H9 (cell line): ENCODE measurements at regions not wholly inside any gene's neighbourhood (a gene's known extent, or its start where the extent isn't known, plus 50 kb on each side); places are given as distances from the start of the nearest gene placed in this dataset.

Experiments
- DNase-seq: peaks from one replicate; pipeline ENCODE4 v3.0.0-alpha.2; 2017
- H2AFZ ChIP-seq: one replicate; pipeline ENCODE4 v1.6.1; 2013; ENCODE audit warnings: mild to moderate bottlenecking, low read length, control low read depth, moderate library complexity
- H2AK5ac ChIP-seq: 2 replicates; pipeline ENCODE4 v1.6.1; 2013; ENCODE audit warnings: low read length, control low read depth, mixed read lengths; ENCODE audit not compliant: insufficient read length
- H2BK120ac ChIP-seq: one replicate; pipeline ENCODE4 v1.6.1; 2013; ENCODE audit warnings: low read depth, mild to moderate bottlenecking, low read length, control low read depth, inconsistent platforms; ENCODE audit not compliant: poor library complexity, severe bottlenecking
- H2BK12ac ChIP-seq: 2 replicates; pipeline ENCODE4 v1.6.1; 2013; ENCODE audit warnings: low read length, control low read depth, mixed read lengths, low read depth; ENCODE audit not compliant: insufficient read length
- H2BK15ac ChIP-seq: 2 replicates; pipeline ENCODE4 v1.6.1; 2013; ENCODE audit warnings: low read depth, low read length, control low read depth
- H2BK20ac ChIP-seq: one replicate; pipeline ENCODE4 v1.6.1; 2013; ENCODE audit warnings: low read depth, mild to moderate bottlenecking, low read length, control low read depth, inconsistent platforms; ENCODE audit not compliant: poor library complexity, severe bottlenecking
- H2BK5ac ChIP-seq: 2 replicates; pipeline ENCODE4 v1.6.1; 2013; ENCODE audit warnings: low read length, control low read depth, mixed read lengths; ENCODE audit not compliant: insufficient read length
- H3K14ac ChIP-seq: 2 replicates; pipeline ENCODE4 v1.6.1; 2013; ENCODE audit warnings: low read length, control low read depth; ENCODE audit not compliant: insufficient read depth
- H3K18ac ChIP-seq: 2 replicates; pipeline ENCODE4 v1.6.1; 2013; ENCODE audit warnings: low read depth, mild to moderate bottlenecking, mixed read lengths, low read length, control low read depth; ENCODE audit not compliant: insufficient read length
- H3K23ac ChIP-seq: 2 replicates; pipeline ENCODE4 v1.6.1; 2013; ENCODE audit warnings: low read length, control low read depth, mixed read lengths, low read depth; ENCODE audit not compliant: insufficient read length
- H3K23me2 ChIP-seq: 2 replicates; pipeline ENCODE4 v1.6.1; 2013; ENCODE audit warnings: low read depth, mild to moderate bottlenecking, mixed read lengths, low read length, control low read depth; ENCODE audit not compliant: insufficient read length, poor library complexity, severe bottlenecking
- H3K27ac ChIP-seq: 2 replicates; pipeline ENCODE4 v1.5.1; 2013; ENCODE audit warnings: low read length, control low read depth, mixed read lengths, low read depth; ENCODE audit not compliant: insufficient read length
- H3K27me3 ChIP-seq: 2 replicates; pipeline ENCODE4 v1.6.1; 2013; ENCODE audit warnings: low read length, control low read depth, inconsistent platforms; ENCODE audit not compliant: insufficient read depth
- H3K4ac ChIP-seq: 2 replicates; pipeline ENCODE4 v1.6.1; 2013; ENCODE audit warnings: low read depth, mild to moderate bottlenecking, control low read depth, inconsistent platforms, low read length, moderate library complexity
- H3K4me1 ChIP-seq: 2 replicates; pipeline ENCODE4 v1.6.1; 2013; ENCODE audit warnings: low read length, control low read depth, inconsistent platforms; ENCODE audit not compliant: insufficient read depth
- H3K4me2 ChIP-seq: 2 replicates; pipeline ENCODE4 v1.6.1; 2013; ENCODE audit warnings: low read length, control low read depth, mixed read lengths; ENCODE audit not compliant: insufficient read length, insufficient read depth
- H3K56ac ChIP-seq: 2 replicates; pipeline ENCODE4 v1.6.1; 2013; ENCODE audit warnings: low read depth, mild to moderate bottlenecking, mixed read lengths, low read length, control low read depth; ENCODE audit not compliant: insufficient read length
- H3K79me1 ChIP-seq: 2 replicates; pipeline ENCODE4 v1.6.1; 2013; ENCODE audit warnings: low read depth, mild to moderate bottlenecking, moderate library complexity, low read length, control low read depth, inconsistent platforms; ENCODE audit not compliant: insufficient read depth, poor library complexity, severe bottlenecking
- H3K79me2 ChIP-seq: 2 replicates; pipeline ENCODE4 v1.6.1; 2013; ENCODE audit warnings: low read length, control low read depth, inconsistent platforms; ENCODE audit not compliant: insufficient read depth
- H3K9ac ChIP-seq: 2 replicates; pipeline ENCODE4 v1.6.1; 2013; ENCODE audit warnings: low read length, control low read depth, mixed read lengths; ENCODE audit not compliant: insufficient read length; ENCODE audit errors: extremely low read depth
- H3K9me3 ChIP-seq: one replicate; pipeline ENCODE4 v1.6.1; 2013; ENCODE audit warnings: low read depth, low read length, inconsistent platforms; ENCODE audit not compliant: control insufficient read depth
- H3T11ph ChIP-seq: one replicate; pipeline ENCODE4 v1.6.1; 2013; ENCODE audit warnings: mild to moderate bottlenecking, low read length, control low read depth, inconsistent platforms
- H4K20me1 ChIP-seq: one replicate; pipeline ENCODE4 v1.6.1; 2013; ENCODE audit not compliant: control insufficient read depth, insufficient read length, insufficient read depth
- H4K5ac ChIP-seq: 2 replicates; pipeline ENCODE4 v1.6.1; 2013; ENCODE audit warnings: low read depth, mild to moderate bottlenecking, mixed read lengths, low read length, control low read depth; ENCODE audit not compliant: insufficient read length
- H4K8ac ChIP-seq: replicated peaks from 2 replicates; pipeline ENCODE4 v1.6.1; 2013; ENCODE audit warnings: low read length, control low read depth, mixed read lengths, low read depth; ENCODE audit not compliant: insufficient read length
- H4K91ac ChIP-seq: 2 replicates; pipeline ENCODE4 v1.6.1; 2013; ENCODE audit warnings: low read depth, mild to moderate bottlenecking, moderate library complexity, mixed read lengths, low read length, control low read depth; ENCODE audit not compliant: insufficient read length
- H3K27ac Mint-ChIP-seq, 3 experiments: 2 replicates in 2 of 3; 3 replicates in 1 of 3; pipeline ENCODE4 v1.8.0; 2020 to 2021; ENCODE audit warnings: mixed read lengths in 3 of 3, mild to moderate bottlenecking in 1 of 3, moderate library complexity in 1 of 3
- H3K27me3 Mint-ChIP-seq: 2 replicates; pipeline ENCODE4 v1.8.0; 2021; ENCODE audit warnings: low read depth, mild to moderate bottlenecking, moderate library complexity, mixed read lengths
- H3K36me3 Mint-ChIP-seq, 3 experiments: 2 replicates in 2 of 3; 3 replicates in 1 of 3; pipeline ENCODE4 v1.8.0; 2020 to 2021; ENCODE audit warnings: low read depth in 3 of 3, mixed read lengths in 3 of 3; ENCODE audit not compliant: insufficient read depth in 1 of 3
- H3K4me1 Mint-ChIP-seq, 2 experiments: 2 replicates each; pipeline ENCODE4 v1.8.0; 2020; ENCODE audit warnings: mixed read lengths in 2 of 2
- H3K4me3 Mint-ChIP-seq, 2 experiments: 2 replicates in 1 of 2; 3 replicates in 1 of 2; pipeline ENCODE4 v1.8.0; 2020 to 2021; ENCODE audit warnings: mild to moderate bottlenecking in 2 of 2, mixed read lengths in 2 of 2, moderate library complexity in 1 of 2
- H3K9me3 Mint-ChIP-seq, 2 experiments: 2 replicates in 1 of 2; 3 replicates in 1 of 2; pipeline ENCODE4 v1.8.0; 2020; ENCODE audit warnings: mild to moderate bottlenecking in 2 of 2, mixed read lengths in 2 of 2, moderate library complexity in 1 of 2
- CTCF ChIP-seq: fragments of 200-600 bp; sonication (generic); conservative IDR thresholded peaks from 3 replicates; pipeline ENCODE4 v1.8.0; 2021; ENCODE audit warnings: antibody characterized with exemption, mild to moderate bottlenecking
- WGBS: extraction: QIAGEN DNeasy Blood & Tissue Kit; methylation state at CpG from one replicate; pipeline ENCODE4 v1.1.7; 2013; ENCODE audit warnings: missing lambda C conversion rate, low lambda C conversion rate, mixed read lengths; ENCODE audit not compliant: insufficient read length; ENCODE audit errors: extremely low coverage; 5-methylcytosine and 5-hydroxymethylcytosine counted together

GRCh38 chr5:34447424-34447823, 208.7 kb upstream of the RAI14 start:
- Histone ChIP-seq H3K4ac (no peak overlapping the region), H2BK120ac (no peak overlapping the region), H3K23ac (no peak overlapping the region), H2AK5ac (no peak overlapping the region), H2BK15ac (no peak overlapping the region), H3K4me2 (no peak overlapping the region), H3K27me3 (no peaks in the 10 kb centered on the region), H4K91ac (no peak overlapping the region), H3K23me2 (no peaks in the 10 kb centered on the region), H3K9me3 (no peaks in the 10 kb centered on the region), H3K18ac (no peak overlapping the region), H4K8ac (no peak overlapping the region), H3K56ac (no peak overlapping the region), H2BK12ac (no peak overlapping the region), H2BK5ac (no peak overlapping the region), H3K79me2 (no peaks in the 10 kb centered on the region), H3K79me1 (no peaks in the 10 kb centered on the region), H4K20me1 (no peaks in the 10 kb centered on the region), H3K27ac (no peak overlapping the region), H2AFZ (no peak overlapping the region), H3K4me1 (no peaks in the 10 kb centered on the region), H2BK20ac (no peak overlapping the region), H3K14ac (no peak overlapping the region), H4K5ac (no peak overlapping the region), H3K9ac (no peak overlapping the region), H3T11ph (no peak overlapping the region)
- Mint-ChIP-seq H3K36me3 (peaks cover 0 to 3% (median 3%) of the 10 kb centered on the region in 3 experiments; a peak in 3 of 7 replicates), H3K4me1 (peaks cover 14 to 16% of the 10 kb centered on the region in 2 experiments), H3K4me3 (no peak overlapping the region), H3K27ac (no peak overlapping the region), H3K27me3 (0 out of 2 replicates have a peak, but pooled peaks cover 1% of the 10 kb centered on the region), H3K9me3 (peaks cover 0 to 4% of the 10 kb centered on the region in 2 experiments; a peak in 2 of 5 replicates)
- TF ChIP-seq CTCF: no peak
- no CpG with 5 or more reads among the region's 3 CpGs for WGBS
- no peak for DNase-seq
